SHP77 treated with DMSO at 0.1 percent for 48 hours (cell line): ENCODE measurements at regions not wholly inside any gene's neighbourhood (a gene's known extent, or its start where the extent isn't known, plus 50 kb on each side); places are given as distances from the start of the nearest gene placed in this dataset.
A peak's percentile ranks its signal among the peaks of the same experiment; 100 is the strongest.

Experiments used
- DNase-seq: peaks from one replicate; lab custom pipeline; 2025; lab: John Stamatoyannopoulos, UW

DNA sequence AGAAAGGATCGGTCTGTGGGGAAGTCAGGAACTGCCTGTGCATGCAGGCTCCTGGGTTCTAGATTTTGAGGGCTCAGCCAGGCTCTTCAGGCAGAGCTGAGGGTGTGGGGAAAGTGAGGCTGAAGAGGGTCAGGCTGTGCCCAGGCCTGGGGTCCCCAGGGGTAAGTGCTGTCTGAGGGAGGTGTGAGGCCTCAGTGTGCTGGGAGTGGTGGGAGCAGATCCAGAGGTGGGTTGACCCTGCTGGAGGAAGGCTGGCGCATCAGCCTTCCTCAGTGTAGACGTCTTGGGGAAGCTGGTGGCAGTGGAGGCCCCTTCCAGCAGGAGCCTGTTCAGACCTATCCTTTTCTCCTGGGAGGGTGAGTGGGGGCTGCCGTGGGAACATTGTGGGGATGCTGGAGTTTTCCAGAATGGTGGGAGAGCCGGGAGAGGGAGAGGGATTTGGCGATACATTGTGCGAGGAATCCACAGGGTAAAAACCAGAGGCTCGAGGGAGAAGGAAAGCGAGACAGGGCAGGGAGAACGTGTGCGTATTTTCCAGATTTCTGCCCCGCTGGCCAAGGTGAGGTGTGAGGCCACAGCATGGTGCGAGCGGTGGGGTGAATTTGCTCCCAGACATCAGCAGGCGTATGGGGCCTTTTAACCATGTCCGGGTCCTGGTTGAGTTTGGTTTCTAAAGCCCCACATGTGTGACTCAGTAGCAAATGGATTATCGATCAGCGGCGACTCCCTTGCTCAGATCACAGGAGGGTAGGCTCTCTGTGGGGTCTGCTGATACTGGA, 237.7 kb downstream of the TEX29 start:
- DNase-seq: no peak

- DNase-seq: no peak
Observed at GRCh38 chr13:111558700-111559088, 238.3 kb downstream of the TEX29 start.

DNA sequence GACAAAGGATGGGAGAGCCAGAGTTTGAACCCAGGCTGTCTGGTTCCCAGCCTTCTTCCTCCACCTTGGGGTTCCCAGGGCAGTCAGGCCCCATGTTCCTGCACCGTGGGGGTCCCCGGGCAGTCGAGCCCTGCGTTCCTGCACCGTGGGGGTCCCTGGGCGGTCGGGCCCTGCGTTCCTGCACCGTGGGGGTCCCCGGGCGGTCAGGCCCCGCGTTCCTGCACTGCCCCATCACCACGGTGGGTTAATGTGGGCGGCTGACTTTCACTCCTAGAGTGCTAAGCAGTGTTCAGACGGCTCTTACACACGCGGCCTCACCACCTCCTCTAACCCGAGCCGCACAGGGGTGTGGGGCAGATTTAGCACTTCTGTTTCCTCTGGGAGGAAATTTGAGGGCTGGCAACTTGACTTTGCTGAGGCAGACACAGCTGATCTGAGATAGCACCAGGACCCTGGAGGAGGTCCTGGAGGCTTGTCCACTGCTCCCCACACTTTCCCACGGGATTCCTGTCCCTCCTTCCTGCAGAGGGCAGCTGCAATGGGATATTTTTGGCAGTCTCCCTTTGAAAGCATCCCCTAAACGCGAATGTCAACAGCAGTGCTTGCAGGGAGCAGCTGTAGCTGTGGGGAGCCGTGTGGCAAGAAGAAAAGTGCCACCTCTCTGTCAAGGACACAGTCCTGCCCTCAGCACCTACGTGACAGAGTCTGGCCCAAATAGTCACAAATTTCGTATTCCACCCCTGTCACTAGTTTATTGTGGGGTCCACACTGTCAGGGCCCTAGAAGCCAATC, 239.4 kb downstream of the TEX29 start:
- DNase-seq: no peak

- DNase-seq: no peak
Observed at GRCh38 chr13:111561091-111561781, 240.8 kb downstream of the TEX29 start.

- no peak for DNase-seq
Observed at GRCh38 chr13:111562716-111563115, 242.3 kb downstream of the TEX29 start.

GRCh38 chr13:111564606-111565005, 244.2 kb downstream of the TEX29 start:
- no peak for DNase-seq

DNA sequence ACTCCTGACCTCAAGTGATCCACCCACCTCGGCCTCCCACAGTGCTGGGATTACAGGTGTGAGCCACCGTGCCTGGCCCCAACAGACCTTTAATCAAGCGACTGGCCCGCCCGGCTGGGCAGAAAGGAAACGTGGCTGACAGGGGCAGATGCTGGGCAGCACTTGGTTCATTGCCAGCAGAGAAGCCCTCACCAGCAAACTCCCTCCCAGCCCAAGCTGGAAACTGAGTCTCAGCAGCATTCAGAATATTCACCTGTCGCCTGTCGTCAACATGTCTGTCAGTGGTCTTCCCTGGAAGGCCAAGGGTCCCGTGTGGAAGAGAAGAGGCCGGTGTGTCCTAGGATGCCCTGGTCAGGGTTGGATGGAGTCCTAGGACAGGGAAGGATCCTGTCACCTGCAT, 245.0 kb downstream of the TEX29 start:
- no peak for DNase-seq

- no peak for DNase-seq
Observed at GRCh38 chr13:111566567-111566966, 246.1 kb downstream of the TEX29 start.

- no peak for DNase-seq
Observed at GRCh38 chr13:111567637-111568036, 247.2 kb downstream of the TEX29 start.

- no peak for DNase-seq
Observed at GRCh38 chr13:111568290-111568689, 247.8 kb downstream of the TEX29 start.

DNA sequence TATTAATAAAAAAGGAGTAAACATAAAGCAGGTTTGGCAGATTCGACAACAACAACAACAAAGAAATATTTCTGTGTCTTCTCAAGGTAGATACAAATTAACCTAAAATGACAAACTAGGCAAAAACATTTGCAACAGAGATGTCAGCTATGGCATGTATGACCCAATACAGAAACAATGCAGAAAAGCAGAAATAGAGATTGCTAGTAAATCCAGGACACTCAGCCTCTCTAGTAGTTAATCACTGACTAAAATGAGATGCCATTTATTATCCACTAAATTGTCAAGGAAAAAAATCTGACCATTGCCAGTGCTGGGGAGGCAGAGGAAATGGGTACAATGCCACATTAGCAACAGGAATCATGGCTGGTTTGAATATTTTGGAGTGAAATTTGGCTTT, 250.5 kb downstream of the TEX29 start:
- no peak for DNase-seq

DNA sequence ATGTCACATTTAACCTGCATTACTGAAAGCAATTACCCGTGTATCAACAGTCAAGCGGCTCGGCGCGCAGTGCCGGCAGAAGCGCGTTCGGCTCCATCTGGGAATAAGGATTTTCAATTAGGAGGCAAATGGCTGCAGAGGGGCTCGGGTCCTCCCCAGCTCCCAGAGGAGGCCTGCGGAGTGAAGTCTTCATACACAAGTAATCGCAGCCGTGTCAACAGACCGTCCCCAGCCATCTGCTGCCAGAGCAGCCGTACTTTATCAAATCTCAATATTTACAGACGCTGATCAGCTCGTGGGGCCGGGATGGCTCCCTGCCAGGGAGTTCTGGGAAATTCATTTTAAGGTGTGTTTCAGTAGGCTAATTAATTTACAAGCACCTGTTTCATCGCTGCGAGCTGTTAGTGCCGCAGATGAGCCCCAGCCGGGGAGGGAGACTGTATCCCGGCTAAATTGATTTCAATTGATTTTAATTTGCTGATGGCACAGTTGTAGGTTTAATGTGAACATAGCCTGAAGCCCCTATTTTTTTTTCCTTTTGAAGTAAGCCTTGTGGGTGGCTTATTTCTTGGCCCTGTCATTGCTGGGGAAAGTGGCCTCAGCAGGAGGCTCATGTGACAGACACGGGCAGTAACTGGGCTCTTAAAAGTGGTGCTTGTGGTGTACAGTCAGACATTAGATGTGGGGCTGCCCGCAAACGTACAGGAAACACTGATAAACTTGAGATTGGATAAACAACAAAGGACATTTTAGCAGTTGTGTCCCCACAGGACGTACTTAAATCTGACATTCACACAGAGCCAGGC, 252.7 kb downstream of the TEX29 start:
- DNase-seq: peak; percentile 93

GRCh38 chr13:111573801-111574200, 253.4 kb downstream of the TEX29 start:
- no peak for DNase-seq

- DNase-seq: no peak
Observed at GRCh38 chr13:111575276-111575675, 254.8 kb downstream of the TEX29 start.

GRCh38 chr13:111575719-111576118, 255.3 kb downstream of the TEX29 start:
- DNase-seq: no peak

GRCh38 chr13:111577208-111577828, 256.9 kb downstream of the TEX29 start:
- peak; percentile 31 for DNase-seq

DNA sequence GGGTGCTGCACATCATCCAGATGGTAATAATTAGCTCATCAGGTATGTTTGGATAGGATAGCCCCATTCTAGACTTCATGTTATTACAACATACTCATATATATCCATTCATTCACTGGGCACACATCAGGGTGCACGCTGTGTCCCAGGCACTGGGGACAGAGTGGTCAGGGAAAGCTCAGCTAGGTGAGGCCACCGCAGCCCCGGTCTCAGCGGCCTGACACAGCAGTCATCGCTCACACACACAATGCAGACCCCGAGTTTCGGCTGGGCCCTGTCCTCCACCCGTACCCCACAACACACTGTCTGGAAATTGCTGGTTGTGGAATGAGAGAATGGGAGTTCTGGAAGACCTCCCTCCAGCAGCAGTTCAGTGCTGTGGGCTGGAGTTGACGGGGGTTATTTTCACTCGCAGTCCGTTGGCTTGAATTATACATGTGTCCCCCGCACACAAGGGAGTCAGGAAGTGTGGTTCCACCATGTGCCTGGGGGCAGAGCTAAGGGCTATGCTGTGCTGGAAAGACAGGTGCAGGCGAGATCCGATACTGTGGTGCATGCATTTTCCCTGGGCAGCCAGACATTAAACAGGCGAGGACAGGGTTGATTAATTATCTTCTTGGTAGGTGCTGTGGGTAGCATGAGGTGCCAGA, 257.6 kb downstream of the TEX29 start:
- no peak for DNase-seq

DNA sequence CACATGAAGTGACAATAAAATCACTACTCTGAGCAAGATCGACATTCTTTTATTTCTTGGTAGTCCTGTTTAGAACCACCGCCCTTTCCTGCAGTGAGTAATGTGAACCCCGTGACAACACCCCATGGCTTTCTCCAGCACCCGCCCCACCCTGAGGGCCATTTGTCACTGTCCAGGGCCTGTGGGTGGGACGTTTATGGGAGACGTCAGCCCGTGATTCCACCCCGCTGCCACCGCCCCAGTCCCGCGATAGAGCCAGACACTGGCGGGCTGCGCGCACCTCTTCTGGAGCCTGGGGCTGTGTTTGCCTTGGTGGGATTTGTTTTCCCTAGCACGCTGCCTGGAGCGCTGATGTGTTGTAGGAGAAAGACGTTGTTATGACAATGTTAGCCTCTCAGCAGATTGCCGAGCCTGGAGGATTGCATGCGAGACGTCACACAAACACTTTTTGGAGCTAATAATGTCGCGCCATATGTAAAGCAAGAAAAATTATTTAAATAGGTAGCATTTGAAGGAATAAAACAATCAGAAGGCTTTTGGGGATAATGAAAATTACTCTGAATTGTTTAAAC, 263.7 kb downstream of the TEX29 start:
- no peak for DNase-seq

- DNase-seq: no peak
Observed at GRCh38 chr13:111584870-111585269, 264.4 kb downstream of the TEX29 start.

- DNase-seq: no peak
Observed at GRCh38 chr13:111586291-111586690, 265.8 kb downstream of the TEX29 start.

DNA sequence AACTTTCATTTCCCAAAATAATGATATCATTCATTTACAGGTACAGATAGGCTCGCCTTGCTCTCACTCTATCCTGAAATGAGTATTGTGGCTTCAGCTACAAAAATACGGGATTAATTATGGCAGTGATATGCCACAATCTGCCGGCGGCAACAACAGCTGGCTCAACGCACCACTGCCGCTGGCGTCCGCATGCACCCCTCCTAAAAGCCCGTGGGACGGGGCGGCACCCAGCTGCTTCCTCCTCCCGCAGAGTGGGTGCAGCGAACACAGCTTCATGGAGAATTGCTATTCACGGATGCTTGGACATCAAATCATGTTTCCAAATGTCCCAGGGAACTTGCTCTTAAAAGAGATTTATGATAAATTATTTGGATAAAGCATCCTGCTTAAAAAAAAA, 266.8 kb downstream of the TEX29 start:
- no peak for DNase-seq
